HG03064 (cell line): ENCODE measurements at regions not wholly inside any gene's neighbourhood (a gene's known extent, or its start where the extent isn't known, plus 50 kb on each side); places are given as distances from the start of the nearest gene placed in this dataset.
"Not testable (repeated sequence)": the region's sequence is repeated elsewhere in the genome, so short reads cannot be mapped to it uniquely, and the experiment has no call there.

ENCODE experiments used
- ATAC-seq: cut with Tn5 transposase; IDR thresholded peaks from one replicate; pipeline ENCODE4 v1.9.1; 2021; ENCODE audit warnings: low read depth; ENCODE audit not compliant: unreplicated experiment

- no peak for ATAC-seq
Observed at GRCh38 chr2:7693246-7694075, 776.2 kb downstream of the RNF144A start.

DNA sequence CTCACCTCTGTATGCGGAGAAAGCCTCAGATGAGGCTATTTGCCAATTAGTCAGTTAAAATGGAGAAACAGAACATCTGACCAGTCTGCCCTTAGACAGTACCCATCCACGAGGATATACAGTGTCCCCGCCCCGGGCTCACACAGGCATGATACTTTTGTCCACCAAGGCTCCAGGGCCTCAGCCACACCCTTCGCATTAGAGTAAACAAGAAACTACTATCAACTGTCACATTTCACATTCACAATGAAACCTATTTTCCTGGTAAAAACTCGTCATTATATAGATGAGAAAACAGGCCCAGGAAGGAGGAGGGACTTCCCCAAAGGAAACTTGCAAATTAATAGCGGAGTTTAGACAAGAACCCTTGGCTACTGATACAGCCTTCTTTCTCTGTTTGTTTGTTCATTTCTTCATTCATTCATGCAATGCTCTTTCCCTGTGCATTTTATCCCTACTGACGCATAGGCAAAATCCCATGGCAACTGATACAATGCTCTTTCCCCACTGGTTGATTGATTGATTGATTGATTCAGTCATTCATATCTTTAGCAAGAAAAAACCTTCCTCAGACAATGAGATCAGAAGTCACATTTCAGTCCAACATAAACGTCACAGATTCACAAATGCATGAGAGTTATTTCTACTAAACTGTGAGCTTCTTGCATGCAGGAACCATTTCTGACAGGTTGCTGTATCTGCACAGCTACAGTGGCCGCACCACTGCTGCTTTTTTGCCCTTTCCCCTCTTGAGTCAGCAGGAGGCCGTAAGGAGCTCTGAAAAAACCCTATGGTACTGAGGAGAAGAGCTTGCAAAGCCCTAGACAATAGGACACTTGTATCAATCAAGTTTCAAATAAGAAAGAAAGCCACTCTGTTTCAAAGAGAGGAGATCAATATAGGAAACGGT lies 777.1 kb downstream of the RNF144A start:
- ATAC-seq = no peak

DNA sequence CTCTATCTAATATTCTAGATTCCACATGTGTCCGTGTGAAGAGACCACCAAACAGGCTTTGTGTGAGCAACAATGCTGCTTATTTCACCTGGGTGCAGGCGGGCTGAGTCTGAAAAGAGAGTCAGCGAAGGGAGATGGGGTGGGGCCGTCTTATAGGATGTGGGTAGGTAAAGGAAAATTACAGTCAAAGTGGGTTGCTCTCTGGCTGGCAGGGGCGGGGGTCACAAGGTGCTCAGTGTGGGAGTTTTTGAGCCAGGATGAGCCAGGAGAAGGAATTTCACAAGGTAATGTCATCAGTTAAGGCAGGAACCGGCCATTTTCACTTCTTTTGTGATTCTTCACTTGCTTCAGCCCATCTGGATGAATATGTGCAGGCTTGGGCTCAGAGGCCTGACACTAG lies 779.3 kb downstream of the RNF144A start:
- ATAC-seq = not testable (repeated sequence)

GRCh38 chr2:7697052-7697451 lies 779.8 kb downstream of the RNF144A start:
- ATAC-seq = no peak

DNA sequence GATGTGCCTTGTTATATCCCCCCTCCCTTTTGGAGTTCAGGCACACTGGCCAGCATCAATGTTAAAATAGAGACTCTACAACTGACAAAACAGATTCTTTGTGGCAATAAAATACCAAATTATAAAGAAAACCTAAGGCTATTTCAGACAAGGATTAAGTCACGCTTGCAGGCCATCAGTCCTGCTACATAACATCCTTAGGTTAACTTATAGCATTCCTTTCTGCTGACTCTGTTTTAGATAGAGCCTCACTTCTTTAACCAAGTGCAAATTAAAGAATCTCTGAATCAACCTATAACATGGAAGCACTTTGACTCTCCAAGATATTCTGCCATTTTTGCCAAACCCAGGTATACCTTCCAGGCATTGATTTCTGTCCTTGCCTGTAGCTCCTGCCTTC lies 784.6 kb downstream of the RNF144A start:
- no peak for ATAC-seq

DNA sequence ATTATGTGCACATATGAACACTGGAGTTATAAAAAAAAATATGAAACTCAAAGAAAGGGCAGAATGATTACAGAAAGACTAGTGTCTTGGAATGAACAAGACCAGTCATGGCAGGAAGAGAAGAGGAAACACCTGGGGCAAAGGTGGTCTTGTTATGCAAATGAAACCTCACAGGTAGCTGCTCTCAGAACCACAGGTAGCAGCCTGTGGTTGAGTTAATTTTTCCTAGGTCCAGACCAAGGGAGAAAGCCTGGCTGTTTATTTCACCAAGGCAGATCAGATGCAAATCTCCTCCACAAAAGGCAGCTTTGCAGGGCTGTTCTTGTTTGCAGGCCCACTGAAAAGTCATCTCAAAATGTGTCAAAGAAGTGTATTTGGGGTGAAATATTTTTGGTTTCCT lies 785.8 kb downstream of the RNF144A start:
- no peak for ATAC-seq

GRCh38 chr2:7703543-7704144 lies 786.4 kb downstream of the RNF144A start:
- ATAC-seq = no peak

DNA sequence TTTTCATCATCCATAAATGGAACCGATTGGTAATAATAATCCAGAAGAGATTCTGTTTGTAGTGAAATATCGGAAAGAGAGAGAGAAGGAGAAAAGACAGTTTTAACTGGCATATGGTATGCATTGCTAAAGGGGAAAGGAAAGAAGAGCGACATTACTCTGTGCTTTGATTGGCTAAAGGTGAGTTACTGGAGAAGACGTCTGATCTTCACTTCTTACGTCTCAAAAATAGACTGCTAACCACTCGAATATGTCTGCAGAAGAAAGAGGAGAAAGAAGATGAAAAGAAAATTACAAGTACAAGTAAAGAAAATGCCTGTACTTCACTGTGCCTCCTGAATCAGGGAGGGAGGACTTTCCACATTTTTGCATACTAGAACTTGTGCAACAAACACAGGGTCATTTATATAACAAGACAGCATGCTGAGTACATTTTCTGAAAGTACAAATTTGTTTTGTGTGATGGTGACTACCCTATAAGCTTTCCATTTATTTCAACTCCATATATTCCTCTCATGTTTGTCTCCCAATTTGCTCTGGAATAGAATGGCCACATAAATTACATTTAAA lies 787.2 kb downstream of the RNF144A start:
- no peak for ATAC-seq

DNA sequence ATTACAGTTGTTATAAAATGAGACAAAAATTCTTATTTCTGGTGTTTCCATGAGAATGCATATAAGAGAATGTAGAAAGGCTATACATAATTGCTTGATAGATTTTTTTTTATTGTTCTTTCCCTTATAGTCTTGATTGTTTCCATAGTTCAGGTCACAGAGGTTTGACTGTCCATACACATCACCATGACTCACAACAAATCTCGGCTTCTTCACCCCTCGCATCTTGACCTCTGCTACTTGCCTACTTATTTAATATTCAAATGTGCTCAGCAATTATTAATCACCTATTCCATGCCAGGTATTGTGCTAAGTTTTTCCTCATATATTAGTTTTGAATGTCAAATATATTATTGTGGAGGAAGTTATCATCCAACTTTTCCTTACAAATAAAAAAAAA lies 789.6 kb downstream of the RNF144A start:
- ATAC-seq = no peak

- no peak for ATAC-seq
Observed at GRCh38 chr2:7707723-7708122, 790.5 kb downstream of the RNF144A start.

GRCh38 chr2:7709907-7710306 lies 792.7 kb downstream of the RNF144A start:
- ATAC-seq = no peak

GRCh38 chr2:7711167-7711566 lies 794.0 kb downstream of the RNF144A start:
- ATAC-seq = no peak

DNA sequence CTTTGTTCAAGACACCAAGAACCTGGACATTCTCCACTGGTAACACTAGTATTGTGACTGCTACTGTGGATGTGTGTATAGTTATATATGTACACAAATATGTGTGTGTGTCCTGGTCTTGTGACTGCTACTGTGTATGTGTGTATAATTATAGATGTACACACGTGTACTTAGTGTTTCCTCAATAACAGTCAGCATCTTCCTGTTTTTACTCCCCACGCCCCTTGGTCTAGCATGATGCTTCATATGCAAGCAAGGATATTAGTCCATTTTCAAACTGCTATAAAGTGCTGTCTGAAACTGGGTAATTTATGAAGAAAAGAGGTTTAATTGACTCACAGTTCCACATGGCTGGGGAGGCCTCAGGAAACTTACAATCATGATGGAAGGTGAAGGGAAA lies 802.7 kb downstream of the RNF144A start:
- no peak for ATAC-seq

DNA sequence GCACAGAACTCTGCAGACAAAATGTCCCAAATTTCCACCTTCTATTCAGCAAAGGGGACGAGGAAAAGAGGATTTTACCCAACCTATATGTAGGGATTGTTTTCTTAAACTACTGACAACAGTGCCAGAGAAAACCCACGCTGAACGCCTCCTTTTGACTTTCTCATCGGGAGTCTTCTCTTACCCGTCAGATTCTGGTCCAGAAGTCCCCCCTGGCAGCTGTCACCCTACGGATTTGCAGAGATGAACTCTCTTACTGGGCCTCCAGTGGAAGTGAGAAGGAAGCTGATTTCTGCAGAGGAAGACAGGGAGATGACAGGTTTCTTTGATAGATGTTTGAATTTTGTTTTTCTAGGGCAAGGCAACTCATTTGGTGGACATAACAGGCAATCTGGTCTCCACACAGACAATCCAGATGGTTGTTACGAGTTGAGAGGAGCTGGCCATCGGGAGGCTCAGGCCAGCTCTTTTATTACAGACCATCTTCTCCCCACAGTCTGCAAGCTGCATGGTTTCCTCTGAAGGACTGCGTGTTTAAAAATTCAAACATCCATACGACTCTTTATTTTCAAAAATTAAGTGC lies 804.3 kb downstream of the RNF144A start:
- no peak for ATAC-seq

DNA sequence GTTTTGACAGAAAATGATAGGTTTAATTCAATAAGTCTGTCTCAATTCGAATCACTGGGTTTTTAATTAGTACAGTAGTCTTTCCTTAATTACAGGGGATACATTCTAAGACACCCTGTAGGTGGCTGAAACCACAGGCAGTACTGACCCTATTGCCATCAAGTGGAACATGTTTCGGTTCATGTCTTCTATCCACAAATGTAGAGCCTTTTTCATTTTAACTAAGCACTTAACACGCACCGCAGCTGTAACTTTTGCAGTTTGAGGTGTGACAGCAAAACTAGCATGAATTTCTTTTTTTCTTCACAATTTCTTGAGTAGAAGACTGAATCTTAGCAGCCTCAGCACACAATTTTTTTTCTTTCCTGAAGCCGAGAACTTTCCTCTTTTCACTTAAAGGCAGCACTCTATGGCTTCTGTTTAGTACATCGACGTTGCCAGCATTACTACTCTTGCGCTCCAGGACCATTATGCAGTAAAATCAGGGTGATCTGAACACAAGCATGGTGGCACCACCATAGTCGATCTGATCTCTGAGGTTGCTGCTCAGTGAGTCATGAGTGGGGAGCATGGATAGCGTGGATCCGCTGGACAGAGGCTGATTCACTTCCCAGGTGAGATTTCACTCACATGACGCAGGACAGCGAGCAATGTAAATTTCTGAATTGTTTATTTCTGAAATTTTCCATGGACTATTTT lies 805.1 kb downstream of the RNF144A start:
- no peak for ATAC-seq

DNA sequence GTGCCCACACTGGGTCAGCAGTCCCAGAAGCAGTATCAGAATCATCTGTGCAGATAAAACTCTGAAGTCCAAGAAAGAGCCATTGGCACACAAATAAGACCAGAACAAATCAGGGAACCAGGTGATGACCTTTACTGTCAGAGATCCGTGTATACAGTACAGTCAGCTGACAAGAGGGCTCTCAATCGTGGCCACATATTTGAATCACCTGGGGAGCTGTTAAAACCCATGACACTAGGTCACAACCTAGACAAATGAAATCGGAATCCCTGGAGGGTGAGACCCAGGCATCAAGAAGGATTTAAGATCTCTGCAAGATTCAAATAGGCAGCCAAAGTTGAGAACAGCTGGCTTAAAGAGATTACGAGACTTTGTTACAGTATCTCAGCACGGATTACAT lies 807.1 kb downstream of the RNF144A start:
- ATAC-seq = no peak

DNA sequence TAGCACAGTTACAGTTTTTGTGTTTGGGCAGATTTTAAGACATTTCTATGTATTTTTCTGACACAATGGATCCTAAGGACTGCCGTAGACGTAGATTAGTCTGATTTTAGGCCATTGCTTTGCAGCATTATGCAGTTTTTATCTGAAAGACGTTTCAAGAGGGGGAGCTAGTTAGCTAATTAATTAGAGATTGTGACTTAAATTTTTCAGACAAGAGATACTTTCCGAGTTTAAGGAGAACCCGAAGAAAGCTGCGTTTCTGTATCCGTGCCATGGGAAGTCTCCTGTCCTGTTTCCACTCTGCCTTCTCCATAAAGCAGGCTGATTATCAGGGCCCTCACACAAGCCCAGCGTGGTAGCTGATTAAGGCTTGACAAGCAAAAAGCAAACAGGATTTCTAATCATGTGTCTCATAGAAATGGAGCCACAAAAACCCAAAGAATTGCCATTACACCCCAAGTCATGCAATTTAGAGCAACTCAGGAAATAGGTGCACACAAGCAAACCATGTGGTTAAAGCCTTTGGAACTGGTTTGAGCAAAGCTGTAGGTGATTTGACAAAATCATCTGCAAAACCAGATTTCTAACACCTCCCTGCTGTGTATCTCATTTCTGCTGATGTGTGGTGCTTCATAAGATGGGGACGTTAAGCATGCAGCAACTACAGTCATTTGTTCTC lies 808.1 kb downstream of the RNF144A start:
- no peak for ATAC-seq

DNA sequence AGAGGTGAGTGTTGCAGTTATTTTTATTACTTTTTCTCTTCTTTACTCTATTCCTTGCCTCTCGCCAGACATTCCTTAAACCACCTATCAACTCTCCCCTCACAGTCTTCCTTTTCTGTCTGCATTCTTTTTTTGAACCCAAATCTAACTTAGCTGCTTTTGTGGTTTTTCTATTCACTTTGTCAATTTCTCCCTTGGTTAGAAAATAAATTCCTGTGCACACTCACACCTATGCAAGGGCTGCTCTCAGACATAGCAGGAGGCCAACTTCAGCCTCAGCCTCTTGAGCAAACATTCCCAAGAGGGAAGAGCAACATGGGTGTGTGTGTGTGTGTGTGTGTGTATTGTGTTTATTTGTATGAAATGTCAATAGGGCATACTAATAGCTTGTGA lies 808.6 kb downstream of the RNF144A start:
- no peak for ATAC-seq

DNA sequence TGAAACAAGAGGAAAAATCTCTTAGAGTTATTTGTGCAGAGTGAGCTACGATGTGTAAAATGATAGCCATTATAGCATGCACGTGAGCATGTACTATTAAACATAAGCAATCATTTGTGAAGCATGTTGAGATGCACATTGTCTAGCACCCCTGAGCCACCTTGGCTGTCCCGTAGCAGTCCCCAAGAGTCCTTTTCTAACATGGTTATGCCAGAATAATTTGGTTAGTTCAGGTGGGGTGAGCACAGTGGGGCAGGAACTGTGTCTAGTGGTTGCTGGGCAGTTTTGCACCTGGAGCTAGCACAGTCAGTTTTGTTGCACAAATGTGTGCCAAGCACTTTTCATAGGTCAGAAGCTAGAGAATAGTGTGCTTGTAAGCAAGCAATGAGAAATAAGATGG lies 809.8 kb downstream of the RNF144A start:
- ATAC-seq = no peak
